Right atrium auricular region (tissue), 2 donors: ENCODE measurements at regions not wholly inside any gene's neighbourhood (a gene's known extent, or its start where the extent isn't known, plus 50 kb on each side); places are given as distances from the start of the nearest gene placed in this dataset.

Experiments
- DNase-seq: peaks from one replicate; pipeline ENCODE4 v3.0.0-alpha.2; 2019; ENCODE audit warnings: low spot score
- H3K27ac ChIP-seq, 2 donors: fragments of 200-600 bp; sonication (generic); 1 replicate in 1 of 2; 2 replicates in 1 of 2; pipeline ENCODE4 v1.5.1; 2016 to 2019
- H3K27me3 ChIP-seq, 2 donors: fragments of 200-600 bp; sonication (generic); one replicate each; pipeline versions ENCODE4 v1.5.1 to v1.6.0; 2017 to 2019
- H3K36me3 ChIP-seq: fragments of 200-600 bp; sonication (generic); one replicate; pipeline ENCODE4 v1.5.1; 2016
- H3K4me1 ChIP-seq, 2 donors: fragments of 200-600 bp; sonication (generic); one replicate each; pipeline versions ENCODE4 v1.5.1 to v1.6.0; 2017 to 2019
- H3K4me3 ChIP-seq, 2 donors: fragments of 200-600 bp; sonication (generic); 1 replicate in 1 of 2; 2 replicates in 1 of 2; pipeline ENCODE4 v1.5.1; 2017 to 2019; ENCODE audit warnings: mild to moderate bottlenecking in 1 of 2, moderate library complexity in 1 of 2
- H3K9me3 ChIP-seq, 2 donors: fragments of 200-600 bp; sonication (generic); one replicate each; pipeline ENCODE4 v1.5.1; 2019
- CTCF ChIP-seq, 2 donors: fragments of 200-600 bp; sonication (generic); IDR thresholded peaks; one replicate each; pipeline ENCODE4 v1.5.1; 2019; ENCODE audit warnings: antibody characterized with exemption in 2 of 2

- no peaks in the 10 kb centered on the region for H3K4me1 ChIP-seq
- DNase-seq, result no peak
- TF ChIP-seq CTCF (IDR thresholded peaks at IDR 0.05), result no peak
Measured at GRCh38 chr14:29126361-29126760, 359.8 kb downstream of the FOXG1 start.

GRCh38 chr14:29126865-29127264 is 360.3 kb downstream of the FOXG1 start:
- no peak overlapping the region for H3K27ac ChIP-seq
- no peaks in the 10 kb centered on the region for H3K4me1 ChIP-seq
- H3K9me3 ChIP-seq, result peaks cover 0 to 2% of the 10 kb centered on the region in 2 donors
- DNase-seq, result no peak
- no peak for TF ChIP-seq CTCF (IDR thresholded peaks at IDR 0.05)
- H3K36me3 ChIP-seq, result no peaks in the 10 kb centered on the region
- no peak overlapping the region for H3K4me3 ChIP-seq
- H3K27me3 ChIP-seq, result no peaks in the 10 kb centered on the region

More at GRCh38 chr14:29126361-29126760, 359.8 kb downstream of the FOXG1 start:
- no peaks in the 10 kb centered on the region for H3K36me3 ChIP-seq
- H3K9me3 ChIP-seq, result no peaks in the 10 kb centered on the region
- no peaks in the 10 kb centered on the region for H3K27me3 ChIP-seq
- no peak overlapping the region for H3K4me3 ChIP-seq
- H3K27ac ChIP-seq, result no peak overlapping the region

- Histone ChIP-seq H3K36me3 (no peaks in the 10 kb centered on the region), H3K27me3 (no peaks in the 10 kb centered on the region), H3K9me3 (no peaks in the 10 kb centered on the region), H3K27ac (no peak overlapping the region), H3K4me3 (no peak overlapping the region), H3K4me1 (no peaks in the 10 kb centered on the region)
- DNase-seq, result no peak
- no peak for TF ChIP-seq CTCF (IDR thresholded peaks at IDR 0.05)
Measured at GRCh38 chr14:29140016-29140415, 373.4 kb downstream of the FOXG1 start.

GRCh38 chr14:29144621-29145020 is 378.0 kb downstream of the FOXG1 start:
- no peak overlapping the region for H3K27ac ChIP-seq
- H3K4me1 ChIP-seq, result no peaks in the 10 kb centered on the region
- DNase-seq, result no peak
- H3K4me3 ChIP-seq, result no peak overlapping the region
- H3K36me3 ChIP-seq, result no peaks in the 10 kb centered on the region
- H3K9me3 ChIP-seq, result no peaks in the 10 kb centered on the region
- no peak for TF ChIP-seq CTCF (IDR thresholded peaks at IDR 0.05)
- H3K27me3 ChIP-seq, result no peaks in the 10 kb centered on the region

- H3K27me3 ChIP-seq, result no peaks in the 10 kb centered on the region
- no peaks in the 10 kb centered on the region for H3K36me3 ChIP-seq
- DNase-seq, result no peak
- H3K4me3 ChIP-seq, result no peak overlapping the region
- no peak for TF ChIP-seq CTCF (IDR thresholded peaks at IDR 0.05)
- no peaks in the 10 kb centered on the region for H3K4me1 ChIP-seq
- no peak overlapping the region for H3K27ac ChIP-seq
- no peaks in the 10 kb centered on the region for H3K9me3 ChIP-seq
Measured at GRCh38 chr14:29148221-29148620, 381.6 kb downstream of the FOXG1 start.

- Histone ChIP-seq H3K4me1 (no peaks in the 10 kb centered on the region), H3K9me3 (no peaks in the 10 kb centered on the region), H3K27me3 (no peaks in the 10 kb centered on the region), H3K27ac (no peak overlapping the region), H3K4me3 (no peak overlapping the region), H3K36me3 (no peaks in the 10 kb centered on the region)
- DNase-seq, result no peak
- no peak for TF ChIP-seq CTCF (IDR thresholded peaks at IDR 0.05)
Measured at GRCh38 chr14:29149798-29150197, 383.2 kb downstream of the FOXG1 start.
